Activated CD4-positive, alpha-beta T cell treated with anti-CD3 and anti-CD28 coated beads, Interleukin-2, Interleukin-6, amounts not matched to agents 100 ng/mL and 50 ng/mL, durations not matched to agents 16 hours and 8 hours (primary cell): ENCODE measurements at regions not wholly inside any gene's neighbourhood (a gene's known extent, or its start where the extent isn't known, plus 50 kb on each side); places are given as distances from the start of the nearest gene placed in this dataset.
A peak's percentile ranks its signal among the peaks of the same experiment; 100 is the strongest.

ENCODE experiments used
- DNase-seq: peaks from one replicate; pipeline ENCODE4 v3.0.0-alpha.2; 2020

- no peak for DNase-seq
Observed at GRCh38 chr3:187977659-187978058, 176.3 kb upstream of the LPP start.

GRCh38 chr3:187978433-187979011 lies 175.4 kb upstream of the LPP start:
- no peak for DNase-seq

GRCh38 chr3:187979564-187979963 lies 174.4 kb upstream of the LPP start:
- DNase-seq = no peak

- DNase-seq = no peak
Observed at GRCh38 chr3:187980861-187981260, 173.1 kb upstream of the LPP start.

- no peak for DNase-seq
Observed at GRCh38 chr3:187982142-187982541, 171.8 kb upstream of the LPP start.

- DNase-seq = no peak
Observed at GRCh38 chr3:187983484-187984124, 170.4 kb upstream of the LPP start.

- no peak for DNase-seq
Observed at GRCh38 chr3:187985647-187986046, 168.3 kb upstream of the LPP start.

GRCh38 chr3:187986514-187986934 lies 167.4 kb upstream of the LPP start:
- DNase-seq = peak; percentile 76

- DNase-seq = no peak
Observed at GRCh38 chr3:187987187-187987586, 166.8 kb upstream of the LPP start.

- peak; percentile 59 for DNase-seq
Observed at GRCh38 chr3:187987924-187988323, 166.0 kb upstream of the LPP start.

GRCh38 chr3:187989575-187990153 lies 164.3 kb upstream of the LPP start:
- DNase-seq = no peak

GRCh38 chr3:187992609-187993008 lies 161.3 kb upstream of the LPP start:
- no peak for DNase-seq

- no peak for DNase-seq
Observed at GRCh38 chr3:187994221-187995042, 159.5 kb upstream of the LPP start.

GRCh38 chr3:187995043-187995400 lies 158.9 kb upstream of the LPP start:
- DNase-seq = no peak

- no peak for DNase-seq
Observed at GRCh38 chr3:187995667-187996066, 158.3 kb upstream of the LPP start.

- DNase-seq = no peak
Observed at GRCh38 chr3:187996609-187997008, 157.3 kb upstream of the LPP start.

- DNase-seq = no peak
Observed at GRCh38 chr3:187997490-187997889, 156.5 kb upstream of the LPP start.

GRCh38 chr3:187997946-187998561 lies 155.9 kb upstream of the LPP start:
- no peak for DNase-seq

GRCh38 chr3:187998611-187999010 lies 155.3 kb upstream of the LPP start:
- DNase-seq = no peak

GRCh38 chr3:187999821-188000220 lies 154.1 kb upstream of the LPP start:
- DNase-seq = peak; percentile 75

GRCh38 chr3:188000361-188000861 lies 153.5 kb upstream of the LPP start:
- no peak for DNase-seq

- no peak for DNase-seq
Observed at GRCh38 chr3:188001093-188001492, 152.9 kb upstream of the LPP start.

- DNase-seq = no peak
Observed at GRCh38 chr3:188001926-188002325, 152.0 kb upstream of the LPP start.
